NT2/D1 (cell line): ENCODE measurements at regions not wholly inside any gene's neighbourhood (a gene's known extent, or its start where the extent isn't known, plus 50 kb on each side); places are given as distances from the start of the nearest gene placed in this dataset.
"Not testable (repeated sequence)": the region's sequence is repeated elsewhere in the genome, so short reads cannot be mapped to it uniquely, and the experiment has no call there.

Source experiments
- SUZ12 ChIP-seq: IDR thresholded peaks from 2 replicates; pipeline ENCODE4 v1.6.1; 2011; ENCODE audit not compliant: insufficient read length, insufficient read depth; ENCODE audit errors: extremely low read depth
- YY1 ChIP-seq: IDR thresholded peaks from 2 replicates; pipeline ENCODE4 v1.6.1; 2011; ENCODE audit not compliant: insufficient read length, insufficient read depth
- ZNF274 ChIP-seq: IDR thresholded peaks from 2 replicates; pipeline ENCODE4 v1.6.1; 2011; ENCODE audit warnings: mild to moderate bottlenecking, low read depth, low read length

GRCh38 chr21:13896596-13897247, 287.1 kb downstream of the POTED start:
- TF ChIP-seq SUZ12, ZNF274, YY1: not testable (repeated sequence)
